GM19351 (cell line): ENCODE measurements at regions not wholly inside any gene's neighbourhood (a gene's known extent, or its start where the extent isn't known, plus 50 kb on each side); places are given as distances from the start of the nearest gene placed in this dataset.
A peak's percentile ranks its signal among the peaks of the same experiment; 100 is the strongest.

Source experiments
- ATAC-seq: cut with Tn5 transposase; IDR thresholded peaks from one replicate; pipeline ENCODE4 v1.9.1; 2021; ENCODE audit warnings: mild to moderate bottlenecking, moderate library complexity; ENCODE audit not compliant: unreplicated experiment

GRCh38 chr11:97107604-97108003 is 717.8 kb downstream of the JRKL start:
- peak; percentile 66 for ATAC-seq

GRCh38 chr11:97109078-97109477 is 719.3 kb downstream of the JRKL start:
- ATAC-seq = no peak

- no peak for ATAC-seq
These were observed 720.6 kb downstream of the JRKL start for GRCh38 chr11:97110376-97110775.

GRCh38 chr11:97111559-97111958 is 721.7 kb downstream of the JRKL start:
- ATAC-seq = no peak

- no peak for ATAC-seq
These were observed 728.9 kb downstream of the JRKL start for GRCh38 chr11:97118614-97119200.

GRCh38 chr11:97123237-97123636 is 733.4 kb downstream of the JRKL start:
- ATAC-seq = no peak

GRCh38 chr11:97136067-97136466 is 746.3 kb downstream of the JRKL start:
- ATAC-seq = no peak

GRCh38 chr11:97140885-97141494 is 751.2 kb downstream of the JRKL start:
- peak; percentile 74 for ATAC-seq

- no peak for ATAC-seq
These were observed 753.6 kb downstream of the JRKL start for GRCh38 chr11:97143463-97143862.

- ATAC-seq = no peak
These were observed 759.9 kb downstream of the JRKL start for GRCh38 chr11:97149741-97150140.

- ATAC-seq = no peak
These were observed 767.5 kb downstream of the JRKL start for GRCh38 chr11:97157221-97157740.

- ATAC-seq = no peak
These were observed 768.4 kb downstream of the JRKL start for GRCh38 chr11:97158243-97158642.

- no peak for ATAC-seq
These were observed 773.9 kb downstream of the JRKL start for GRCh38 chr11:97163631-97164191.

GRCh38 chr11:97201743-97202612 is 812.2 kb downstream of the JRKL start:
- no peak for ATAC-seq

- ATAC-seq = no peak
These were observed 812.9 kb downstream of the JRKL start for GRCh38 chr11:97202613-97203292.

GRCh38 chr11:97218011-97218410 is 828.2 kb downstream of the JRKL start:
- ATAC-seq = no peak

- ATAC-seq = no peak
These were observed 833.8 kb downstream of the JRKL start for GRCh38 chr11:97223647-97224046.

- no peak for ATAC-seq
These were observed 834.6 kb downstream of the JRKL start for GRCh38 chr11:97224396-97224795.

GRCh38 chr11:97225794-97226193 is 836.0 kb downstream of the JRKL start:
- ATAC-seq = no peak

- ATAC-seq = no peak
These were observed 840.1 kb downstream of the JRKL start for GRCh38 chr11:97229936-97230335.

- no peak for ATAC-seq
These were observed 841.4 kb downstream of the JRKL start for GRCh38 chr11:97231231-97231630.
